NCI-H345 treated with DMSO at 0.1 percent for 48 hours (cell line): ENCODE measurements at regions not wholly inside any gene's neighbourhood (a gene's known extent, or its start where the extent isn't known, plus 50 kb on each side); places are given as distances from the start of the nearest gene placed in this dataset.

Experiments
- DNase-seq: peaks from one replicate; lab custom pipeline; 2025; ENCODE audit not compliant: unreplicated experiment; lab: John Stamatoyannopoulos, UW

DNA sequence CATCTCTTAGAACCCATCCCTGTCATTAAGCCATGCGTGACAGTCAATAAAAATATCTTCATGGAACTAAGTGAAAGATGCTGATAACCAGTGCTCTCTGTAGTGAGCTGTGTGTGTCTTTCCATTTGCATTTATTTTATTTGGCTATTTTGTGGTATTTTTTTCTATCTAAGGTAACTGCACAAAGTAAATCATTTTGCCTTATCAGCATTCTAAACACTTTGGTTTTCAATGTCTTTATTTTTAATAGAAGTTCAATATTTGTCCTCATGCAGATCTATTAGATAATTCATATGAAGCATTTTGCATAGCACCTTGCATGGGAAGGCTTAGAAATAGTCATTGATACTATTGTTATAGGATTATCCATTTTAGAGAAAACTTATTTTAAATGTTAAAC lies 163.6 kb upstream of the TANK start:
- no peak for DNase-seq

- no peak for DNase-seq
Measured at GRCh38 chr2:161004379-161004778, 155.8 kb upstream of the TANK start.

- DNase-seq: no peak
Measured at GRCh38 chr2:161005170-161005569, 155.1 kb upstream of the TANK start.

- DNase-seq: no peak
Measured at GRCh38 chr2:161008311-161008710, 151.9 kb upstream of the TANK start.

DNA sequence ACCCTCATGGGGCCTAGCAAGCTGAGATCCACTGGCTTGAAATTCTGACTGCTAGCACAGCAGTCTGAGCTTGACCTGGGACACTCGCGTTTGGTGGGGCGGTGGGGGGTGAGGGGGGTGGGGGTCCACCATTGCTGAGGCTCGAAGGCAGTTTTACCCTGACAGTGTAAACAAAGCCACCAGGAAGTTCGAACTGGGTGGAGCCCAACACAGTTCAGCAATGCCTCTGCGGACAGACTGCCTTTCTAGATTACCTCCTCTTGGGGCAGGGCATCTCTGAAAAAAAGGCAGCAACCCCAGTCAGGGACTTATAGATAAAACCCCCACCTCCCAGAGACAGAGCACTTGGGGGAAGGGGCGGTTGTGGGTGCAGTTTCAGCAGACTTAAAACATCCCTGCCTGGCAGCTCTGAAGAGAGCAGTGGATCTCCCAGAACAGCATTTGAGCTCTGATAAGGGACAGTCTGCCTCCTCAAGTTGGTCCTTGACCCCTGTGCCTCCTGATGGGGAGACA lies 149.7 kb upstream of the TANK start:
- no peak for DNase-seq

- no peak for DNase-seq
Measured at GRCh38 chr2:161017780-161018470, 142.3 kb upstream of the TANK start.

DNA sequence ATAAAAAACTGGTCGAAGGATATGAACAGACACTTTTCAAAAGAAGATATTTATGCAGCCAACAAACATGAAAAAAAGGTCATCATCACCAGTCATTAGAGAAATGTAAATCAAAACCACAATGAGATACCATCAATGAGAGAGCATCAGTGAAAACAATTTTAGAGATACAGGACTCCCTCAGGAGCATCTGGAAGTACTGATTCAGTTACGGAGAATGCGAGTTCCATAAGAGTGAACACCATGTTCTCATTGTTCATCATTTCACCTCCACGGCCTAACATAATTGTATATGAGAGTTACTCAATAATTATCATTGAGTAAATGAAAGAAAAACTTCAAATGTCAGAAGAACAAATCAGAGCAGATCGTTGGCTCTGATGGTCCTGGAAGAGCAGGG lies 140.9 kb upstream of the TANK start:
- DNase-seq: no peak

DNA sequence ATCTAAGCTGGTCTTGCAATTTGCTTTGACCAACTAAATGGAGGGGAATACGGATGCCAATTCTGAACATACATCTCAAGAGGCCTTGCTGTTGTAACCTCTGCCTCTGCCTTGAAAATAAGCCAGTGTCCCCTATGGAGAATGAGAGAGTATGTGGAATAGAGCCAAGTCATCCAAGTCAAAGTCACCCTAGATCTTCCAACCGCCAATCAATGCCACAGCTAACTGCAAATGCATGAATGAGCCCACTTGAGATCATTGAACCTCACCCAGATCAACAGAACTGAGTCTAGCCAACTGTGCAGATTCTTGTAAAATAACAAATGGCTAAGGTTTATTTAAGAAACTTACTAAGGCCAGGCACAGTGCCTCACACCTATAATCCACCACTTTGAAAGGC lies 139.8 kb upstream of the TANK start:
- DNase-seq: peak; percentile 34

DNA sequence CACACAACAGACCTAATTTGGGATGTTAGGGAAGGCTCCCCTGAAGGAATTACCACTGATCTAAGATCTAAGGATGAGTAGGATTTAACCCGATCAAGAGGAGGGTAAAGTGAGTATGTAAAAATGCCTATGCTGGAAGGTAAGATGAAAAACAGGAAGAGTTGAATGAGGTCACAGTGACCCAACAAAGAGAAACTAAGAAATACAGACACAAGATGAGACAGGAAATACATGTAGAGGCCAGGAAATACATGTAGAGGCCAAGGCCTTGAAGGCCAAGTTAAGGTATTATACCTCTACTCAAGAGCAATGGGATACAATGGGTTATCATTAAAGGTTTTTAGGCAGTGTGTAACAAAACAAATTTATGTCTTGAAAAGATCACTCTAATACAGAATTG lies 131.6 kb upstream of the TANK start:
- no peak for DNase-seq

- no peak for DNase-seq
Measured at GRCh38 chr2:161029321-161029720, 130.9 kb upstream of the TANK start.

DNA sequence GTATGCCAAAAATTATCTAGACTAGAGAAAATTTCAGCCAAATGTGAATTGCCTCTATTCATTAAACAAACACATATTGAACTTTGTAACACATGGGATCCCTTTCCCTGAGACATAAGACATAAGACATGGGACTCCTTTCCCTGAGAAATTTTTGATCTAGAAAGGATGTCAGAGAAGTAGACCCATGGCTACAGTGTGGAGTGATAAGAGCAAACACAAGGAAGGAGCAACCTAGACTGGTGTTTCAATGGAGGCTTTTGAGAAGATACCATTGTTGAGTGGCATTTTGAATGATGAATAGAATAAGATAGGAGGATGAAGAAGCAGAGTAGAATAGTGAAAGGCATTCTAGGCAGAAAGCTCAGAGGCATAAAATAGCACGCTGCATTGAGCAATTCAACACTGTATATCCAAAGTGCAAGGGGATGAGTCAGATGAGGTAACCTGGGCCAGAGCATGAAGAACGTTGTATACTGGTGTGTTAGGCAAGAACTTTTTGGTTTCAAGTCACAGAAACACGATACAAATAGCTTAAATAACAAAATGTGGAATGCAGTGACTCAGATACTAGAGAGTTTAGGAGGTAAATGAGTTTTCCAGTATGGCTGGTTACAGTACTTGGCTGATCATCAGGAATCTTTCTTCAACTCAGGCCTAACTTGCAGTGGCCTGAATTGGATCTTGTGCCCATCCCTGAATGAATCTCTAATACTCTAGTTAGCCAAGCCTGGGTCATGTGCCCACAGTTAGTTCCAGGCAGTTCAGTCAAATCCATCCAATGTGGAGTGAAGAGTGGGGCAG lies 129.8 kb upstream of the TANK start:
- DNase-seq: no peak

GRCh38 chr2:161031511-161031910 lies 128.7 kb upstream of the TANK start:
- no peak for DNase-seq

GRCh38 chr2:161032635-161033034 lies 127.6 kb upstream of the TANK start:
- DNase-seq: no peak

DNA sequence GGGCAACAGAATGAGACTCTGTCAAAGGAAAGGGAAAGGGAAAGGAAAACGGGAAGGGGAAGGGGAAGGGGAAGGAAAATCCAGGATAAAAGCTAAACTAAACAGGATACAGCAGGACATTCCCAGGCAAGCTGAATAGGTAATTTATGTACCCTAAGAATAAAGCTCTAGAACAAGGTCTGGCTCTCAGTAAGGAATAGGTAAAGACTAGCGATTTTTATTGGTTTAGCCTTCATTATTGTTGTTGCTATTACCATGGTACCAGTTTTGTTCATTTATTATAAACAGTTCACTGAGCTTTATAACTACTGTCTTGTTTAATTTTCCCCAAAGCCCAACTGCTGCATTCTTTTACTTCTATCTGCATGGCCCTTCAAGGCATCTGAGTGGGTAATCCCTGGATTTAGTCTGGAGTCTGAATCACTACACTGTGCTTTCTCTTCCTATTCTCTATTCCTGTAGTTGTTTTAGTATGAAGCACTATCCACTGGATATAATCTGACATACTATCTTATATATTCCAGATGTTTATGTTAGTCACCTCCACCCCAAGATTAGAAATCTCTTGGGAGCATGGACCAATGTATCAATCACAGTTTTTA lies 127.1 kb upstream of the TANK start:
- no peak for DNase-seq

DNA sequence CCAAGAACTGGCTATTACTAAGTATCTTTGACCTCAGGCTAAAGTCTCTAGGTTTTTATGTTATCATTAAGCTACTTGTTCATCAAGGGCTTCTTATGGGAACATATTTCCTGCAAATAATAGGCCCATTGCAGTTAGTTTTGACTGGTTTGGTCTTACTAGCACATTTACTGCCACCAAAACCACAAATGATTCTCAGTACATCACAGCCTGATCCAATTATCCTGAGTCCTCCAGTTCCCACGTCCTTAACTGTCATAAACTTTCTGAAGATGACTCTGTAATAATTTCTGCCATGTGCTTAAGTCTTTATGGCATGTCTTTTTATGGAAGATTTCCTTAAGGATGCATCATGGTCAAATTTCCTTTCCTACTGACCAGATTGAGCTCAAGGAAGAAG lies 123.3 kb upstream of the TANK start:
- no peak for DNase-seq

GRCh38 chr2:161039071-161039470 lies 121.2 kb upstream of the TANK start:
- DNase-seq: no peak

- DNase-seq: no peak
Measured at GRCh38 chr2:161041356-161041755, 118.9 kb upstream of the TANK start.

- no peak for DNase-seq
Measured at GRCh38 chr2:161042990-161043625, 117.1 kb upstream of the TANK start.

DNA sequence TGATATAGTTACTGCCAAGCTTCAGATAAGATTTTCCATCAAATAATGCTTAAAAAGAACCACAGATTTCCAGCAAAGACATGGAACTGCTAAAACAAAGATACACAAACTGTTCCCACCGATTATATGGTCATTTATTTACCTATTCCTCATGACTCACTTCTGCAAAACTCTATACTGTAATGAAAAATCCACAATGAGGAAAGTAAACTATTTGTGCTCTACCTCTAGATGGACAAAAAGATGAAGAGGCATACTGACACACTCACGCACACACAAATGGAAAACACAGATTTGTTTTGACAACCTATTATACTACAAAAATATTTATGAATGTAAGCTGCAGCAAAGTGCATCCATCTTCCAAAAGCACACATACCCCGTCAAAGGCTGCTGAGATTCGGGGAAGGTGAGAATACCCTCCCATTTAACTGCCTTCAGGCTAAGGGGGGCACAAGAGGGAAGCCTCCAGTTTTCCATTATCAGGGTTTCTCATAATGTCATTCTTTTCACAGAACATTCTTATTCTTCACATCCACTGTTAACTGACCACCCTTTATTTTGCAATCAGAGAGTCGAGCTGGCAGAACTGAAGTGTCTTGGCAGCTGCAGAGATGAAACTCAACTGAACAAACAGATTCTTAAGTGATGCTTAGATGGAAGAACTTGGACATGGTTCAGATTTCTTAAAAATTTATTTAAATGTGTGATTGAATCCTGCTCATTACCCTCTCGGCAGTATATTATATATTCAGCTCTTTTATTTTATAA lies 115.9 kb upstream of the TANK start:
- DNase-seq: no peak

GRCh38 chr2:161044921-161045320 lies 115.3 kb upstream of the TANK start:
- DNase-seq: no peak

- DNase-seq: no peak
Measured at GRCh38 chr2:161045726-161046125, 114.5 kb upstream of the TANK start.
